ENCODE measurements at regions not wholly inside any gene's neighbourhood (a gene's known extent, or its start where the extent isn't known, plus 50 kb on each side); places are given as distances from the start of the nearest gene placed in this dataset.

GRCh38 chr7:140247559-140247958 lies 70.8 kb upstream of the KDM7A start:
- TF ChIP-seq, protein P1, sequence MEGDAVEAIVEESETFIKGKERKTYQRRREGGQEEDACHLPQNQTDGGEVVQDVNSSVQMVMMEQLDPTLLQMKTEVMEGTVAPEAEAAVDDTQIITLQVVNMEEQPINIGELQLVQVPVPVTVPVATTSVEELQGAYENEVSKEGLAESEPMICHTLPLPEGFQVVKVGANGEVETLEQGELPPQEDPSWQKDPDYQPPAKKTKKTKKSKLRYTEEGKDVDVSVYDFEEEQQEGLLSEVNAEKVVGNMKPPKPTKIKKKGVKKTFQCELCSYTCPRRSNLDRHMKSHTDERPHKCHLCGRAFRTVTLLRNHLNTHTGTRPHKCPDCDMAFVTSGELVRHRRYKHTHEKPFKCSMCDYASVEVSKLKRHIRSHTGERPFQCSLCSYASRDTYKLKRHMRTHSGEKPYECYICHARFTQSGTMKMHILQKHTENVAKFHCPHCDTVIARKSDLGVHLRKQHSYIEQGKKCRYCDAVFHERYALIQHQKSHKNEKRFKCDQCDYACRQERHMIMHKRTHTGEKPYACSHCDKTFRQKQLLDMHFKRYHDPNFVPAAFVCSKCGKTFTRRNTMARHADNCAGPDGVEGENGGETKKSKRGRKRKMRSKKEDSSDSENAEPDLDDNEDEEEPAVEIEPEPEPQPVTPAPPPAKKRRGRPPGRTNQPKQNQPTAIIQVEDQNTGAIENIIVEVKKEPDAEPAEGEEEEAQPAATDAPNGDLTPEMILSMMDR (IDR thresholded peaks at IDR 0.05) = no peak
- TF ChIP-seq POLR2A (IDR thresholded peaks at IDR 0.05) = no peak
